H9 (cell line): ENCODE measurements at regions not wholly inside any gene's neighbourhood (a gene's known extent, or its start where the extent isn't known, plus 50 kb on each side); places are given as distances from the start of the nearest gene placed in this dataset.

Source experiments
- DNase-seq: peaks from one replicate; pipeline ENCODE4 v3.0.0-alpha.2; 2017
- H2AFZ ChIP-seq: one replicate; pipeline ENCODE4 v1.6.1; 2013; ENCODE audit warnings: mild to moderate bottlenecking, low read length, control low read depth, moderate library complexity
- H2AK5ac ChIP-seq: 2 replicates; pipeline ENCODE4 v1.6.1; 2013; ENCODE audit warnings: low read length, control low read depth, mixed read lengths; ENCODE audit not compliant: insufficient read length
- H2BK120ac ChIP-seq: one replicate; pipeline ENCODE4 v1.6.1; 2013; ENCODE audit warnings: low read depth, mild to moderate bottlenecking, low read length, control low read depth, inconsistent platforms; ENCODE audit not compliant: poor library complexity, severe bottlenecking
- H2BK12ac ChIP-seq: 2 replicates; pipeline ENCODE4 v1.6.1; 2013; ENCODE audit warnings: low read length, control low read depth, mixed read lengths, low read depth; ENCODE audit not compliant: insufficient read length
- H2BK15ac ChIP-seq: 2 replicates; pipeline ENCODE4 v1.6.1; 2013; ENCODE audit warnings: low read depth, low read length, control low read depth
- H2BK20ac ChIP-seq: one replicate; pipeline ENCODE4 v1.6.1; 2013; ENCODE audit warnings: low read depth, mild to moderate bottlenecking, low read length, control low read depth, inconsistent platforms; ENCODE audit not compliant: poor library complexity, severe bottlenecking
- H2BK5ac ChIP-seq: 2 replicates; pipeline ENCODE4 v1.6.1; 2013; ENCODE audit warnings: low read length, control low read depth, mixed read lengths; ENCODE audit not compliant: insufficient read length
- H3K14ac ChIP-seq: 2 replicates; pipeline ENCODE4 v1.6.1; 2013; ENCODE audit warnings: low read length, control low read depth; ENCODE audit not compliant: insufficient read depth
- H3K18ac ChIP-seq: 2 replicates; pipeline ENCODE4 v1.6.1; 2013; ENCODE audit warnings: low read depth, mild to moderate bottlenecking, mixed read lengths, low read length, control low read depth; ENCODE audit not compliant: insufficient read length
- H3K23ac ChIP-seq: 2 replicates; pipeline ENCODE4 v1.6.1; 2013; ENCODE audit warnings: low read length, control low read depth, mixed read lengths, low read depth; ENCODE audit not compliant: insufficient read length
- H3K23me2 ChIP-seq: 2 replicates; pipeline ENCODE4 v1.6.1; 2013; ENCODE audit warnings: low read depth, mild to moderate bottlenecking, mixed read lengths, low read length, control low read depth; ENCODE audit not compliant: insufficient read length, poor library complexity, severe bottlenecking
- H3K27ac ChIP-seq: 2 replicates; pipeline ENCODE4 v1.5.1; 2013; ENCODE audit warnings: low read length, control low read depth, mixed read lengths, low read depth; ENCODE audit not compliant: insufficient read length
- H3K27me3 ChIP-seq: 2 replicates; pipeline ENCODE4 v1.6.1; 2013; ENCODE audit warnings: low read length, control low read depth, inconsistent platforms; ENCODE audit not compliant: insufficient read depth
- H3K4ac ChIP-seq: 2 replicates; pipeline ENCODE4 v1.6.1; 2013; ENCODE audit warnings: low read depth, mild to moderate bottlenecking, control low read depth, inconsistent platforms, low read length, moderate library complexity
- H3K4me1 ChIP-seq: 2 replicates; pipeline ENCODE4 v1.6.1; 2013; ENCODE audit warnings: low read length, control low read depth, inconsistent platforms; ENCODE audit not compliant: insufficient read depth
- H3K4me2 ChIP-seq: 2 replicates; pipeline ENCODE4 v1.6.1; 2013; ENCODE audit warnings: low read length, control low read depth, mixed read lengths; ENCODE audit not compliant: insufficient read length, insufficient read depth
- H3K56ac ChIP-seq: 2 replicates; pipeline ENCODE4 v1.6.1; 2013; ENCODE audit warnings: low read depth, mild to moderate bottlenecking, mixed read lengths, low read length, control low read depth; ENCODE audit not compliant: insufficient read length
- H3K79me1 ChIP-seq: 2 replicates; pipeline ENCODE4 v1.6.1; 2013; ENCODE audit warnings: low read depth, mild to moderate bottlenecking, moderate library complexity, low read length, control low read depth, inconsistent platforms; ENCODE audit not compliant: insufficient read depth, poor library complexity, severe bottlenecking
- H3K79me2 ChIP-seq: 2 replicates; pipeline ENCODE4 v1.6.1; 2013; ENCODE audit warnings: low read length, control low read depth, inconsistent platforms; ENCODE audit not compliant: insufficient read depth
- H3K9ac ChIP-seq: 2 replicates; pipeline ENCODE4 v1.6.1; 2013; ENCODE audit warnings: low read length, control low read depth, mixed read lengths; ENCODE audit not compliant: insufficient read length; ENCODE audit errors: extremely low read depth
- H3K9me3 ChIP-seq: one replicate; pipeline ENCODE4 v1.6.1; 2013; ENCODE audit warnings: low read depth, low read length, inconsistent platforms; ENCODE audit not compliant: control insufficient read depth
- H3T11ph ChIP-seq: one replicate; pipeline ENCODE4 v1.6.1; 2013; ENCODE audit warnings: mild to moderate bottlenecking, low read length, control low read depth, inconsistent platforms
- H4K20me1 ChIP-seq: one replicate; pipeline ENCODE4 v1.6.1; 2013; ENCODE audit not compliant: control insufficient read depth, insufficient read length, insufficient read depth
- H4K5ac ChIP-seq: 2 replicates; pipeline ENCODE4 v1.6.1; 2013; ENCODE audit warnings: low read depth, mild to moderate bottlenecking, mixed read lengths, low read length, control low read depth; ENCODE audit not compliant: insufficient read length
- H4K8ac ChIP-seq: replicated peaks from 2 replicates; pipeline ENCODE4 v1.6.1; 2013; ENCODE audit warnings: low read length, control low read depth, mixed read lengths, low read depth; ENCODE audit not compliant: insufficient read length
- H4K91ac ChIP-seq: 2 replicates; pipeline ENCODE4 v1.6.1; 2013; ENCODE audit warnings: low read depth, mild to moderate bottlenecking, moderate library complexity, mixed read lengths, low read length, control low read depth; ENCODE audit not compliant: insufficient read length
- H3K27ac Mint-ChIP-seq, 3 experiments: 2 replicates in 2 of 3; 3 replicates in 1 of 3; pipeline ENCODE4 v1.8.0; 2020 to 2021; ENCODE audit warnings: mixed read lengths in 3 of 3, mild to moderate bottlenecking in 1 of 3, moderate library complexity in 1 of 3
- H3K27me3 Mint-ChIP-seq: 2 replicates; pipeline ENCODE4 v1.8.0; 2021; ENCODE audit warnings: low read depth, mild to moderate bottlenecking, moderate library complexity, mixed read lengths
- H3K36me3 Mint-ChIP-seq, 3 experiments: 2 replicates in 2 of 3; 3 replicates in 1 of 3; pipeline ENCODE4 v1.8.0; 2020 to 2021; ENCODE audit warnings: low read depth in 3 of 3, mixed read lengths in 3 of 3; ENCODE audit not compliant: insufficient read depth in 1 of 3
- H3K4me1 Mint-ChIP-seq, 2 experiments: 2 replicates each; pipeline ENCODE4 v1.8.0; 2020; ENCODE audit warnings: mixed read lengths in 2 of 2
- H3K4me3 Mint-ChIP-seq, 2 experiments: 2 replicates in 1 of 2; 3 replicates in 1 of 2; pipeline ENCODE4 v1.8.0; 2020 to 2021; ENCODE audit warnings: mild to moderate bottlenecking in 2 of 2, mixed read lengths in 2 of 2, moderate library complexity in 1 of 2
- H3K9me3 Mint-ChIP-seq, 2 experiments: 2 replicates in 1 of 2; 3 replicates in 1 of 2; pipeline ENCODE4 v1.8.0; 2020; ENCODE audit warnings: mild to moderate bottlenecking in 2 of 2, mixed read lengths in 2 of 2, moderate library complexity in 1 of 2
- WGBS: extraction: QIAGEN DNeasy Blood & Tissue Kit; methylation state at CpG from one replicate; pipeline ENCODE4 v1.1.7; 2013; ENCODE audit warnings: missing lambda C conversion rate, low lambda C conversion rate, mixed read lengths; ENCODE audit not compliant: insufficient read length; ENCODE audit errors: extremely low coverage; 5-methylcytosine and 5-hydroxymethylcytosine counted together
- TF ChIP-seq, protein P1 (sequence below): fragments of 200-600 bp; sonication (generic); conservative IDR thresholded peaks from 3 replicates; pipeline ENCODE4 v1.8.0; 2021; ENCODE audit warnings: antibody characterized with exemption, mild to moderate bottlenecking

DNA sequence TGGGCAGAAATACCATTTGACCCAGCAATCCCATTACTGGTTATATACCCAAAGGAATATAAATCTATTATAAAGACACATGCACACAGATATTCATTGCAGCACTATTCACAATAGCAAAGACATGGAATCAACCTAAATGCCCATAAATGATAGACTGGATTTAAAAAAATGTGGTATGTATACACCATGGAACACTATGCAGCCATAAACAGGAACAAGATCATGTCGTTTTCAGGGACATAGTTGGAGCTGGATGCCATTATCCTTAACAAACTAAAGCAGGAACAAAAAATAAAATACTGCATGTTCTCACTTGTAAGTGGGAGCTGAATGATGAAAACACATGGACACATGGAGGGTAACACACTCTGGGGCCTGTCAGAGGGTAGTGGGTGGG, 335.6 kb downstream of the BTG1 start:
- no peak overlapping the region for H3K27ac Mint-ChIP-seq
- WGBS, result no CpG with 5 or more reads among the region's 1 CpG
- no peak overlapping the region for H2BK12ac ChIP-seq
- H3K9me3 ChIP-seq, result no peaks in the 10 kb centered on the region
- no peak overlapping the region for H3K4me2 ChIP-seq
- no peak overlapping the region for H3T11ph ChIP-seq
- no peak overlapping the region for H2BK5ac ChIP-seq
- H3K27me3 ChIP-seq, result no peaks in the 10 kb centered on the region
- no peak overlapping the region for H2AFZ ChIP-seq
- H3K27ac ChIP-seq, result no peak overlapping the region
- H4K91ac ChIP-seq, result no peak overlapping the region
- no peaks in the 10 kb centered on the region for H3K23me2 ChIP-seq
- H2BK120ac ChIP-seq, result no peak overlapping the region
- no peak overlapping the region for H2AK5ac ChIP-seq
- H3K23ac ChIP-seq, result no peak overlapping the region
- peaks cover 4 to 19% (median 11%) of the 10 kb centered on the region in 3 experiments; a peak in 5 of 7 replicates for H3K36me3 Mint-ChIP-seq
- no peak overlapping the region for H4K8ac ChIP-seq
- H3K18ac ChIP-seq, result no peak overlapping the region
- TF ChIP-seq, protein P1, sequence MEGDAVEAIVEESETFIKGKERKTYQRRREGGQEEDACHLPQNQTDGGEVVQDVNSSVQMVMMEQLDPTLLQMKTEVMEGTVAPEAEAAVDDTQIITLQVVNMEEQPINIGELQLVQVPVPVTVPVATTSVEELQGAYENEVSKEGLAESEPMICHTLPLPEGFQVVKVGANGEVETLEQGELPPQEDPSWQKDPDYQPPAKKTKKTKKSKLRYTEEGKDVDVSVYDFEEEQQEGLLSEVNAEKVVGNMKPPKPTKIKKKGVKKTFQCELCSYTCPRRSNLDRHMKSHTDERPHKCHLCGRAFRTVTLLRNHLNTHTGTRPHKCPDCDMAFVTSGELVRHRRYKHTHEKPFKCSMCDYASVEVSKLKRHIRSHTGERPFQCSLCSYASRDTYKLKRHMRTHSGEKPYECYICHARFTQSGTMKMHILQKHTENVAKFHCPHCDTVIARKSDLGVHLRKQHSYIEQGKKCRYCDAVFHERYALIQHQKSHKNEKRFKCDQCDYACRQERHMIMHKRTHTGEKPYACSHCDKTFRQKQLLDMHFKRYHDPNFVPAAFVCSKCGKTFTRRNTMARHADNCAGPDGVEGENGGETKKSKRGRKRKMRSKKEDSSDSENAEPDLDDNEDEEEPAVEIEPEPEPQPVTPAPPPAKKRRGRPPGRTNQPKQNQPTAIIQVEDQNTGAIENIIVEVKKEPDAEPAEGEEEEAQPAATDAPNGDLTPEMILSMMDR, result no peak
- H3K9ac ChIP-seq, result no peak overlapping the region
- no peaks in the 10 kb centered on the region for H3K4me1 Mint-ChIP-seq
- no peak overlapping the region for H2BK15ac ChIP-seq
- peaks cover 6% of the 10 kb centered on the region in 2 experiments; a peak in 4 of 5 replicates for H3K9me3 Mint-ChIP-seq
- no peak overlapping the region for H2BK20ac ChIP-seq
- no peak for DNase-seq
- no peak overlapping the region for H3K4ac ChIP-seq
- no peak overlapping the region for H3K4me3 Mint-ChIP-seq
- H3K56ac ChIP-seq, result no peak overlapping the region
- H3K79me1 ChIP-seq, result no peaks in the 10 kb centered on the region
- no peak overlapping the region for H4K5ac ChIP-seq
- no peak overlapping the region for H3K14ac ChIP-seq
- no peaks in the 10 kb centered on the region for H4K20me1 ChIP-seq
- no peaks in the 10 kb centered on the region for H3K4me1 ChIP-seq
- H3K27me3 Mint-ChIP-seq, result no peaks in the 10 kb centered on the region
- no peaks in the 10 kb centered on the region for H3K79me2 ChIP-seq
